Caki2 (cell line): ENCODE measurements at regions not wholly inside any gene's neighbourhood (a gene's known extent, or its start where the extent isn't known, plus 50 kb on each side); places are given as distances from the start of the nearest gene placed in this dataset.

Source experiments
- DNase-seq: peaks from one replicate; pipeline ENCODE4 v3.0.0-alpha.2; 2015; ENCODE audit warnings: low read depth
- in situ Hi-C: cut with HindIII; loops from 2 replicates; pipeline ENCODE4 v1.10.0; 2016; ENCODE audit warnings: low sequenced_read_pairs, low pct_unique_long_range_greater_than_20kb, mixed read lengths

GRCh38 chr20:58076405-58076804 lies 152.0 kb downstream of the ANKRD60 start:
- DNase-seq: no peak
- in situ Hi-C loops: no loop called here

GRCh38 chr20:58075586-58076345 lies 152.7 kb downstream of the ANKRD60 start:
- no peak for DNase-seq
- in situ Hi-C loops: no loop called here

- in situ Hi-C loops: no loop called here
- DNase-seq: no peak
Observed at GRCh38 chr20:58073945-58074856, 154.3 kb downstream of the ANKRD60 start.

GRCh38 chr20:58072695-58073671 lies 155.5 kb downstream of the ANKRD60 start:
- in situ Hi-C loops: no loop called here
- DNase-seq: no peak

- in situ Hi-C loops: no loop called here
- DNase-seq: no peak
Observed at GRCh38 chr20:58071991-58072390, 156.5 kb downstream of the ANKRD60 start.

- in situ Hi-C loops: no loop called here
- no peak for DNase-seq
Observed at GRCh38 chr20:58071298-58071697, 157.2 kb downstream of the ANKRD60 start.

GRCh38 chr20:58070664-58071196 lies 157.7 kb downstream of the ANKRD60 start:
- in situ Hi-C loops: no loop called here
- DNase-seq: no peak

- in situ Hi-C loops: no loop called here
- DNase-seq: no peak
Observed at GRCh38 chr20:58069796-58070663, 158.4 kb downstream of the ANKRD60 start.

- no peak for DNase-seq
- in situ Hi-C loops: no loop called here
Observed at GRCh38 chr20:58069207-58069606, 159.2 kb downstream of the ANKRD60 start.

- DNase-seq: no peak
- in situ Hi-C loops: no loop called here
Observed at GRCh38 chr20:58065508-58066361, 162.7 kb downstream of the ANKRD60 start.

GRCh38 chr20:58064411-58065010 lies 163.9 kb downstream of the ANKRD60 start:
- no peak for DNase-seq

GRCh38 chr20:58059260-58059544 lies 169.3 kb downstream of the ANKRD60 start:
- in situ Hi-C loops: no loop called here
- no peak for DNase-seq

More at GRCh38 chr20:58064411-58065010, 163.9 kb downstream of the ANKRD60 start:
- in situ Hi-C loops: no loop called here

- no peak for DNase-seq
- in situ Hi-C loops: no loop called here
Observed at GRCh38 chr20:58058421-58059259, 169.8 kb downstream of the ANKRD60 start.

GRCh38 chr20:58056921-58057686 lies 171.3 kb downstream of the ANKRD60 start:
- in situ Hi-C loops: no loop called here
- DNase-seq: no peak
